ENCODE measurements at regions not wholly inside any gene's neighbourhood (a gene's known extent, or its start where the extent isn't known, plus 50 kb on each side); places are given as distances from the start of the nearest gene placed in this dataset.
"Not testable (repeated sequence)": the region's sequence is repeated elsewhere in the genome, so short reads cannot be mapped to it uniquely, and the experiment has no call there.

DNA sequence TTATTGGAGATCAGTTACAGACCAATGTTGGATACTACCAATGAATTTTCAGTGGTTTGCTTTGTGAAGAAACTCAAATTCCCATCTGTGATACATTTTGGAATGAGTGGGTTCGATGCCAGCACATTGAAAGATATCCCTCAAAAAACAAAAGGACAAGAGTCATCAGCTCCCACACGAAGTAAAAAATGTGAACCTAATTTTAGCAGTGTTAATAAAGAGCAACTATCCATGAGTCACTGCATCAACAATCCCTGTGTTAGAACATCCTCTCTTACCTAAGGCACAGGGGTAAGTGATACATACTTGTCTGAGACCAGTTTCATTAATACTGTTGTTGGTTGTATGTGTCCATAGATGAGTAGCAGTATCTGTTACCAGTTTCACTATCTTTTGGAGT, 551.8 kb upstream of the SOX11 start:
- DNase-seq (ENCODE audit: low read depth, low spot score) = no peak

DNA sequence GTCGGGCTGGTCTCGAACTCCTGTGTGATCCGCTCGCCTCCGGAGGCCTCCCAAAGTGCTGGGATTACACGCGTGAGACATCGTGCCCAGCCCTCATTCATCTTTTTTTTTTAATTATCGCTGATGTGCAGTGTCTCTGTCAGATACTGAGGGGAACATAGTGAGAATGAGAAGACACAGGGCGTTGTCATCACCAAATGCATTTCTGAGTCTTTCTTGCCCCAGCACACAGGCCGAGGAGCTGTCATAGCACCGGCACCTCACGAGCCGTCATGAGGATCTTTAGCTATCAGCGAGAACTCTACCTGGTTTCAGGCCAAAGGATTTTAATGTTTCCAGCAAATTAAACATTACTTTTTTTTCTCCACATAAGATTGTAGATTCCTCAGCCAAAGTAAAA, 548.0 kb upstream of the SOX11 start:
- DNase-seq (ENCODE audit: low read depth, low spot score) = no peak

DNA sequence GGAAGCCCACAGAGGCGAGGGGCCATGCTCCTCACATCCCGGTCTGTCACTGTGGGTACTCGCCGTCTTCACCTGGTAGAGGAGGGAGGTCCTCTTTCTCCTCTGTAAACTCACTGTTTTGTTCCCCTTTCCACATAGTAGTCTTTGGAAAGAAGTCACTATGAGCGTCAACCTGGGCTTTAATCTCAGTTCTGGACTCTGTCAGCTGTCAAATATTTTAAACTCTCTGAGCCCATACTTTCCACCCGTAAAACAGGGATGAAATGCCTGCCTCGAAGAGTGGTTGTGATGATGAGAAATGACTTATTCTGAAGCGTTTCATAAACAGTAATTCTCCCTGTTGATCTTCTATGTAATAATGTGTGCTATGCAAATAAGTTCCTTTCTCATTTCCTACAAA, 547.1 kb upstream of the SOX11 start:
- no peak for DNase-seq (ENCODE audit: low read depth, low spot score)

DNA sequence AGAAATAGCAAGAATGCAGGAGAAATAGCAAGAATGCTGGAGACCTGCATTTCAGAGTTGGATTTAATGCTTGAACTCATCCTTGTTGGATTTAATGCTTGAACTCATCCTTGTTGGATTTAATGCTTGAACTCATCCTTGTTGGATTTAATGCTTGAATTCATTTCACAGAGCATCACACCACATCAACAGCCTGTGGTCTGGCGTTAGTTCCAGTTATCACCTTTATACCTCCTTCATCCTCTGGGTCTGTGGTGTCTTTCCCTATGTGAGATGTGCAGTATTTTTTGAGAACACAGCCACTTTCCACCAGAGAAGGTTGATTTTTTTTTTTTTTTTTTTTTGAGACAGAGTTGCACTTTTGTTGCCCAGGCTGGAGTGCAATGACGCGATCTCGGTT, 546.4 kb upstream of the SOX11 start:
- DNase-seq (ENCODE audit: low read depth, low spot score) = no peak

GRCh38 chr2:5148392-5149085, 543.6 kb upstream of the SOX11 start:
- no peak for DNase-seq (ENCODE audit: low read depth, low spot score)

DNA sequence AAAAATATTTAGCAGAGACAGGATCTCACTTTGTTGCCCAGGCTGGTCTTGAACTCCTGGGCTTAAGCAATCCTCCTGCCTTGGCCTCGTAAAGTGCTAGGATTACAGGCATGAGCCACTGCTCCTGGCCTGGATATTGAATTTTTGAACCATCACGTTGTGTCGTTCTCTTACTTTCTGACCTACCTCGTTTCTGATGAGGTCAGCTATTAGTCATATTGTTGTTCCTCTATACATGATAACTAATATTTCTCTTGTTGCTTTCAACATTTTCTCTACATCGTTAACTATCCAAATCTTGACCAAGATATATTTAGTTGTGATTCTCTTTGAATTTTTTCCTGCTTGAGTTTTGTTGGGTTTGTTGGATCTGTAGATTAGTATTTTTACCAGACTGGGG, 541.3 kb upstream of the SOX11 start:
- no peak for DNase-seq (ENCODE audit: low read depth, low spot score)

DNA sequence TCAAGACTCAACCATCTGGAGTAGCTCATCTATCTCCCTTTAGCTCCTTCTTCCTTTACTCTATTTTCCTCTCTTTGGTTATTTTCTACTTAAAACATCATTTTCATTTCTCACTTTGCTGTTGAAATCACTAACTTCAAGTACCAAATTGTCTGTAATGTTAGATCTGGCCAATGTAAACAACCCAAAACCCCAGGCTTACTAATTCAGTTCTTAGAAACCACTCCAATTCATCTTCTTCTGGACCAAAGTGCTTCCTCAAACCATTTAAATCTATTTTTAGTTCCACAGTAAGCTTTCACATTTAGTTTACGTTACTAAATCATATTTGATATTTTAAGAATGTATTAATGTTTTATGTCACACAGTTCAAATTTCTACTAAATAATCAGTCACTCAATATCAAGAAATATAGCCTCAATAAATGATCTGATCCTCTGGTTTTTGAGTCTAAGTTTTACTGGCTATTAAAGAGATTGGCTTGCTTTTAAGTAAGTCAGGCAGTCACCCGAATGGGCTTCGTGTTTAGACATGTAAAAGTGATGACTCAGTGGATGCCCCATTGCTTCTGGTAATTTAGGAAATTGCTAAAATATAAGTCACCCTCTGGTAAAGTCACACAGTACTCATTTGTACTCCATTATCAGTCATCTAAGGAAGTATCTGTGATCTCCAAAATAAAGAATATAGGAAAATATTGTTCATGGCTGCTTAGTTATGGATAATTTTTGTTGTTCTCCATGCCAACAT, 527.2 kb upstream of the SOX11 start:
- DNase-seq (ENCODE audit: low read depth, low spot score) = peak; percentile 37

DNA sequence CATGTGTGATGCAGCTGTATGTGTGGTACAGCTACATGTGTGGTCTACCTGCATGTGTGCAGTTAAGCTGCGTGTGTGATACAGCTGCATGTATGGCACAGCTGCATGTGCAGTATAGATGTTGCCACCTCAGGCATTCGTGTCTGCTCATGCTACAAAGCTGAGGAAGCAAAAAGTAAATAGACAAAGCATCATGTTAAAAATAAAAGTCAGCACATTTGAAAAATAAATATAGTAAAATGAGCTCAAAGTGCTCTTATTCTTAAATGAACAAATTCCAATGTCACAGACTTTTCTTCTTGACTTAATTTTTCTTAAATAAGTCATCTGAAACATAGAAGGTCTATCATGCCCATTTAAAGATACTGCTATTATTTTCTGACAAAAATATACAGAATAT, 519.3 kb upstream of the SOX11 start:
- no peak for DNase-seq (ENCODE audit: low read depth, low spot score)

- no peak for DNase-seq (ENCODE audit: low read depth, low spot score)
Observed at GRCh38 chr2:5173876-5174535, 518.2 kb upstream of the SOX11 start.

- no peak for DNase-seq (ENCODE audit: low read depth, low spot score)
Observed at GRCh38 chr2:5175231-5175630, 517.0 kb upstream of the SOX11 start.

DNA sequence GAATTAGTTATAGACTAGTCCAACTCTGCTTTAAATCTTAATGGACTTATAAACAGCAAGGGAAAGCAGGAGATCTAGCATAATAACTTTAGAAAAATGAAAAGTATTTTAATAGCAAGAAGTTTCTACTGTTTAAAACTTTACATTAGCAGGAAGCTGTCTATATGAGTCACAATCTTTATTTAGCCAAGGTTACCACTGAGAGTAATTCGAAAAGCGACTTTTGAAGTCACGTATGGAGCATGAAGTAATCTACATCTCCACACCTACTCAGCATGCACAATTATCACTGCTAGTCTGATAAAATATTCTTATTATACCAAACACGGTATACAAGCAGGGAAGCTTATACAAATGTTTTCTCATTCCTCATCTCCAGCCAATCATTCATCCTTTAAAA, 515.4 kb upstream of the SOX11 start:
- DNase-seq (ENCODE audit: low read depth, low spot score) = no peak

DNA sequence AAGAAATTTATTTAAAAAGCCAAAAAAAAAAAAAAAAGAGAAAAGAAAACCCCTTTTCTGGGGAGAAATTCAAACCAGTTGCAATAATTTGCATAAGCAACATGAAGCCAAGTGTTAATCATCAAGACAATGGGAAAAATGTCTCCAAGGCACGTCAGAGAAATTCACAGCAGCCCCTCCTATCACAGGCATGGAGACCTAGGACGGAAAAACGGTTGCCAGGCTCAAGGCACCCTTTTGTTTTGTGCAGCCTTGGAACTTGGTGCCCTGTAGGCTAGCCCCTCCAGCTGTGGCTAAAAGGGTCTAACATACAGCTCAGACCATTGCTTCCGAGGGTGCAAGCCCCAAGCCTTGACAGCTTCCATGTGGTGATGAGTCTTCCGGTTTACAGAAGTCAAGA, 509.2 kb upstream of the SOX11 start:
- DNase-seq (ENCODE audit: low read depth, low spot score) = no peak

DNA sequence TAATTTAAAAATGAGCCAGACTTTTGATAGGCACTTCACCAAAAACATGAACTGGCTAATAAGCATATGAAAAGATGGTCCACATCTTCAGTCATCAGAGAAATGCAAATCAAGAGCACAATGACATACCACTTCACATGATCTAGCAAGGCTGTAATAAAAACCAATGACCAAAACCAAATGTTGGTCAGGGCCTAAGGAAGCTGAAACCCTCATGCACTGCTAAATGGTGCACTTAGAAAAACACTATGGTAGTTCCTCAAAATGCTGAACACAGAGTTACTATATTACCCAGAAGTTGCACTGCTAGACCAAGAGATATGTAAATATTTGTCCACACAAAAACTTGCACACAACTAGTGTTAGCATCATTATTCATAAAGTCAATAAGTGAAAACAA, 504.9 kb upstream of the SOX11 start:
- DNase-seq (ENCODE audit: low read depth, low spot score) = no peak

- no peak for DNase-seq (ENCODE audit: low read depth, low spot score)
Observed at GRCh38 chr2:5188636-5189035, 503.5 kb upstream of the SOX11 start.

DNA sequence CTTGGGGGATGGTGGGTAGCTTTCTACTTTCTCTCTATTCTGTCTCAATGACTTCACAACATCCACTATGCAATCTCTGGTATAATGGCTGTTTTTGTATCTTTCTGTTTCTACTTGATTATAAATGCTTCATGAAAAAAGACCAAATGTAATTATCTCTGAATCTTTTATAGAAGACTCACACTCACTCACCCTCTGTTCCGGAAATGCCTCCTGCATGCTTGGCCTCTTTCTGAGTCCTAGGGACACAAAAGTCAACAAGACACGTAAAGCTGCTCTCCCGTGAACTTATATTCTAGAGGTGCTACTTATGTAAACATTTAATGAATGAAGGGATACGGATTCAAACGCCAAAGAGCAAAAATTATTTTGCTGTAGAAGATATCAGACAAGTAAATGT, 502.2 kb upstream of the SOX11 start:
- no peak for DNase-seq (ENCODE audit: low read depth, low spot score)

GRCh38 chr2:5195636-5196035, 496.5 kb upstream of the SOX11 start:
- no peak for DNase-seq (ENCODE audit: low read depth, low spot score)

GRCh38 chr2:5203134-5203755, 488.9 kb upstream of the SOX11 start:
- DNase-seq (ENCODE audit: low read depth, low spot score) = no peak

- not testable (repeated sequence) for DNase-seq (ENCODE audit: low read depth, low spot score)
Observed at GRCh38 chr2:5206742-5207141, 485.4 kb upstream of the SOX11 start.

DNA sequence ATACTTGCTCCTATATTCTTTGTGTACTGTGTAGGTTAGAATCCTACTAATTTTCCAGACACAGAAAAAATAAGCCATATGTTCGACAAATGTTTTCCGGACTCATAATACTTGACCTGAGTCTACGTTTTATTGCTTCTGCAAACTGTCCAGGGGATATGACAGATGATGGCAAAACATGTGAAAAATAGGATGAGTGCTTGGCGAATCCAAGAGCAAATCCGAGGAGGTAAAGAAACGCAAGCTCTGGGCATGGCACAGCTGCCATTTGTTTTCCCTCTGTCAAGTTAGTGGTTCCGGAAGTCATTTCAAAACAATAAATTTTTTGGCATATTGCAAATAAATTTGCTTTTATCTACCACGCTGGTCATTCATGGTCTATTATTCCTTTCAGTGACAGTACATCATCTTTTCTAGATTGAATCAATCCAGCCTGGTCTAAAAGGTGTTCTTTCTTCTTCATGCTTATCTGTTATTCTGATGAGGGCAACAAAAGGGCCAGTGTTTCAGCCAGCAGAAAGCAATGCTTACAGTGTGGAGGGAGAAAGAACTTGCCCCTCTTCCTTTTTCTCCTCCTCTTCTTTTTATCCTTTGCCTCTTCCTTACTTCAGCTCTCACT, 476.1 kb upstream of the SOX11 start:
- no peak for DNase-seq (ENCODE audit: low read depth, low spot score)

DNA sequence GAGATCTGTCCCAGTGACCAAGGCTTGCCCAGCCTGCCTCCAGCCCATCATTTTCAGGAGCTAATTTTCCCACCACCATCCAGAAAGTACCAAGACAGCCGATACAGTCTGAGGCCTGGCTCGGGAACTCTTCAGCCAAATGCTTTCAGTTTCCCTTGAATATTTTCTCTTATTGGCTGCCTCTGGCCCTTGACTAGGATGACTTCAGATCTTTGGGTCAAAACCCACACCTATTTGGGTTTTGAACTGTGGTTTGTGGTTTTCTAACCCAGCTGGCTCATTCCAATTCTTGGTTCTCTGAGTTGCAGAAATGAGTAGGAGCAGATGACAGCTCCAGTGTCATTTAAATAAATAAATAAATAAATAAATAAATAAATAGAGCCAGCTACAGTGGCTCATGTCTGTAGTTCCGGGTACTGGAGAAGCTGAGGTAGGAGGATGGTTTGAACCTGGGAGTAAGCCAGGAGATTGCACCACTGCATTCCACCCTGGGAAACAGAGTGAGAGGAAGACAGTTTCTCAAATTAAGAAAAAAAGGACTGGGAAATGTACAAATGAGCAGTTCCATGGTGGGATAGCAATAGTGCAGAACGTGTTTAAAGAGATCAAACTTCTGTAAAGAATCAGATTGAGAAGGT, 465.0 kb upstream of the SOX11 start:
- no peak for DNase-seq (ENCODE audit: low read depth, low spot score)

GRCh38 chr2:5229574-5229973, 462.6 kb upstream of the SOX11 start:
- no peak for DNase-seq (ENCODE audit: low read depth, low spot score)

DNA sequence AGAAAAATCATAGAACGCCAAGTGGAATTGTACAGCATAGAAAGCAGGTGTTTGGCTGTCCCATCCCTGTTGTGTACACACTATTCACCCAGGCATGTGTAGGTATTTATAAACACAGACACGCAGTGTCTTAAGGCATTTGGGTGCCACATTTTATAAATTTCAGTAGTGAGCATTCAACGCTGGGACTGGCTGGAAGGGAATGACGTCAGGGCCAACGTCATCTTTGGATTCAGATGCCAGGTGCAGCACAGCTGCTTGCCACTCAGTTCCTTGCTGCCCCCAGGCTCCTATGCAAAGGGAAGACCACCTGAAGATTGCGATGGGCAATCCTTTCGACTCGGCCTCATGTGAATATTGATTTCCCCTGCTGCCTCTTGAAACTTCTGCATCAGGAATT, 461.7 kb upstream of the SOX11 start:
- DNase-seq (ENCODE audit: low read depth, low spot score) = no peak

Measured in smooth muscle cell of the brain vasculature (primary cell).